Tibial nerve (tissue), 4 donors: ENCODE measurements at regions not wholly inside any gene's neighbourhood (a gene's known extent, or its start where the extent isn't known, plus 50 kb on each side); places are given as distances from the start of the nearest gene placed in this dataset.

ENCODE experiments used
- DNase-seq, 2 donors: peaks; one replicate each; pipeline ENCODE4 v3.0.0-alpha.2; 2019; ENCODE audit warnings: low spot score in 2 of 2
- H3K27ac ChIP-seq, 4 donors: fragments of 200-600 bp; sonication (generic) in 3 of 4; one replicate each; pipeline ENCODE4 v1.5.1; 2017 to 2019; ENCODE audit warnings: mild to moderate bottlenecking in 1 of 4
- H3K27me3 ChIP-seq, 2 donors: fragments of 200-600 bp; sonication (generic) in 1 of 2; one replicate each; pipeline versions ENCODE4 v1.5.1 to v1.6.0; 2017 to 2019
- H3K36me3 ChIP-seq, 3 donors: fragments of 200-600 bp; sonication (generic); one replicate each; pipeline ENCODE4 v1.5.1; 2018 to 2019
- H3K4me1 ChIP-seq, 4 donors: fragments of 200-600 bp; sonication (generic) in 3 of 4; one replicate each; pipeline ENCODE4 v1.5.1; 2017 to 2019
- H3K4me3 ChIP-seq, 4 donors: fragments of 200-600 bp; sonication (generic) in 3 of 4; one replicate each; pipeline ENCODE4 v1.5.1; 2017 to 2019; ENCODE audit warnings: mild to moderate bottlenecking in 1 of 4, moderate library complexity in 1 of 4
- H3K9me3 ChIP-seq, 4 donors: fragments of 200-600 bp; sonication (generic) in 3 of 4; one replicate each; pipeline ENCODE4 v1.5.1; 2017 to 2019
- CTCF ChIP-seq, 5 experiments: fragments of 200-600 bp in 3 of 5; fragments of 450-650 bp in 2 of 5; sonication (generic) in 3 of 5; IDR thresholded peaks; one replicate each; pipeline ENCODE4 v1.5.1; 2016 to 2019; ENCODE audit warnings: antibody characterized with exemption in 5 of 5, mild to moderate bottlenecking in 3 of 5, moderate library complexity in 2 of 5
- EP300 ChIP-seq, 2 donors: sonication (generic); formaldehyde crosslinking; IDR thresholded peaks; one replicate each; pipeline ENCODE4 v1.6.1; 2017; ENCODE audit warnings: antibody characterized with exemption in 2 of 2, mild to moderate bottlenecking in 1 of 2
- POLR2A ChIP-seq, 2 donors: fragments of 450-650 bp; IDR thresholded peaks; one replicate each; pipeline ENCODE4 v1.6.1; 2017; ENCODE audit warnings: antibody characterized with exemption in 2 of 2, mild to moderate bottlenecking in 2 of 2, moderate library complexity in 2 of 2
- WGBS, 2 donors: methylation state at CpG; one replicate each; pipeline ENCODE4 v1.1.5; 2018; 5-methylcytosine and 5-hydroxymethylcytosine counted together

DNA sequence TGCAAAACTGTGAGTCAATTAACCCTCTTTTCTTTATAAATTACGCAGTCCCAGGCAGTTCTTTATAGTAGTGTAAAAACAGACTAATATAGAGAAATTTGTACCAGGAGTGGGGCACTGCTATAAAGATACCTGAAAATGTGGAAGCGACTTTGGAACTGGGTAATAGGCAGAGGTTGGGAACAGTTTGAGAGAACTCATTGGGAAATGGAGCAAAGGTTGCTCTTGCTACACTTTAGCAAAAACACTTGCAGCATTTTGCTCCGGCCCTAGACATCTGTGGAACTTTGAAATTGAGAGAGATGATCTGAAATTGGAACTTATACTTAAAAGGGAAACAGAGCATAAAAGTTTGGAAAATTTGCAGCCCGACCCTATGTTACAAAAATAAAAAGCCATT, 810.9 kb downstream of the LTN1 start:
- no peak for TF ChIP-seq EP300 (IDR thresholded peaks at IDR 0.05)
- no peak for TF ChIP-seq POLR2A (IDR thresholded peaks at IDR 0.05)
- TF ChIP-seq CTCF (IDR thresholded peaks at IDR 0.05): no peak
- WGBS, 2 donors: 90 to 93% methylated on average over 4 of the region's 4 CpGs
- no peaks in the 10 kb centered on the region for H3K27me3 ChIP-seq
- no peak for DNase-seq
- H3K36me3 ChIP-seq: no peaks in the 10 kb centered on the region
- H3K4me1 ChIP-seq: no peaks in the 10 kb centered on the region
- H3K4me3 ChIP-seq: no peak overlapping the region
- peaks cover 0 to 5% (median 0%) of the 10 kb centered on the region in 4 donors for H3K9me3 ChIP-seq
- H3K27ac ChIP-seq: no peak overlapping the region

DNA sequence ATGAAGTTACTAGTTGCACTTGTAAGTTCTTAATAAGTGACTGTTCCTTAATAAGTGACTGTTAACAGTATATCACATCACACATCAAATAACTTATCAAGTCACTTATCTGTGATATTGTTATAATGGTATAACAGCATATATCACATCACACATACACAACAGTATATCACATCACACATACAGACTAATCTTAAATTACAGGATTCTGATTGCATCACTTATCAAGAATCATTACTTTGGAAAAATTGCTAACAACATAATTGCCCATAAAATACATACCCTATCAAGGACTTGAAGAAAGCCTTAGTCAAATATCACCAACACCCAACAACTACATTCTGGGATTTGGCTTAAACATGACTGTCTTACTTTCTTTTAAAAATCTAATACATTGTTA, 813.5 kb downstream of the LTN1 start:
- peaks cover 0 to 11% (median 0%) of the 10 kb centered on the region in 4 donors for H3K9me3 ChIP-seq
- H3K27me3 ChIP-seq: no peaks in the 10 kb centered on the region
- no peak overlapping the region for H3K4me3 ChIP-seq
- DNase-seq: no peak
- no peak overlapping the region for H3K27ac ChIP-seq
- H3K36me3 ChIP-seq: no peaks in the 10 kb centered on the region
- no peaks in the 10 kb centered on the region for H3K4me1 ChIP-seq
- TF ChIP-seq POLR2A (IDR thresholded peaks at IDR 0.05) (no peak), CTCF (IDR thresholded peaks at IDR 0.05) (no peak), EP300 (IDR thresholded peaks at IDR 0.05) (no peak)

- Histone ChIP-seq H3K27me3 (no peaks in the 10 kb centered on the region), H3K4me3 (no peak overlapping the region), H3K9me3 (peaks cover 0 to 6% (median 0%) of the 10 kb centered on the region in 4 donors), H3K4me1 (no peaks in the 10 kb centered on the region), H3K27ac (no peak overlapping the region), H3K36me3 (no peaks in the 10 kb centered on the region)
- DNase-seq: no peak
- TF ChIP-seq EP300 (IDR thresholded peaks at IDR 0.05) (no peak), CTCF (IDR thresholded peaks at IDR 0.05) (no peak), POLR2A (IDR thresholded peaks at IDR 0.05) (no peak)
- 45% methylated on average over 1 of the region's 1 CpG for WGBS, 2 donors
Observed at GRCh38 chr21:28177124-28177523, 815.6 kb downstream of the LTN1 start.

GRCh38 chr21:28174701-28175100, 818.0 kb downstream of the LTN1 start:
- Histone ChIP-seq H3K27ac (no peak overlapping the region), H3K4me1 (no peaks in the 10 kb centered on the region), H3K36me3 (no peaks in the 10 kb centered on the region), H3K9me3 (peaks cover 0 to 6% (median 0%) of the 10 kb centered on the region in 4 donors), H3K4me3 (no peak overlapping the region), H3K27me3 (no peaks in the 10 kb centered on the region)
- DNase-seq: no peak
- no peak for TF ChIP-seq CTCF (IDR thresholded peaks at IDR 0.05)
- TF ChIP-seq EP300 (IDR thresholded peaks at IDR 0.05): no peak
- TF ChIP-seq POLR2A (IDR thresholded peaks at IDR 0.05): no peak

DNA sequence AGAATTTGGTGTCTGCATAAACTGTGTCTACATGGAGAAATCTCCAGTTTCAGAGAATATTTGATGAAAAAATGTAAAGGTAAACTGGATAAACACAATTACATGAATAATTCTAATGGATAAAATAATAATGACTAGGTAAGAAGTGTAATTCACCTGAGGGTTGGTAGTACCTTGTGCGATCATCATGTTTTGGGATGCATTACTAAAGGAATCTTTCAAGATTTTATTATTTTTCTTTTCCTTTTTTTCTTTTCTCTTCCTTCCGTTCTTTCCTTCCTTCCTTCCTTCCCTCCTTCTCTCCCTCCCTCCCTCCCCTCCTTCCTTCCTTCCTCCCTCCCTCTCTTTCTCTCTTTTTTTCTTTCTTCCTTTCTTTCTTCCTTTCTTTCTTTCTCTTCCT, 818.7 kb downstream of the LTN1 start:
- Histone ChIP-seq H3K36me3 (no peaks in the 10 kb centered on the region), H3K27me3 (no peaks in the 10 kb centered on the region), H3K4me1 (no peaks in the 10 kb centered on the region), H3K27ac (no peak overlapping the region), H3K9me3 (peaks cover 0 to 6% (median 0%) of the 10 kb centered on the region in 4 donors), H3K4me3 (no peak overlapping the region)
- 89 to 97% methylated on average over 2 of the region's 2 CpGs for WGBS, 2 donors
- DNase-seq: no peak
- TF ChIP-seq CTCF (IDR thresholded peaks at IDR 0.05) (no peak), POLR2A (IDR thresholded peaks at IDR 0.05) (no peak), EP300 (IDR thresholded peaks at IDR 0.05) (no peak)
